Esophagus muscularis mucosa (tissue), 4 donors: ENCODE measurements at regions not wholly inside any gene's neighbourhood (a gene's known extent, or its start where the extent isn't known, plus 50 kb on each side); places are given as distances from the start of the nearest gene placed in this dataset.

Experiments
- EP300 ChIP-seq: sonication (generic); formaldehyde crosslinking; IDR thresholded peaks from one replicate; pipeline ENCODE4 v1.6.1; 2017; ENCODE audit warnings: antibody characterized with exemption
- POLR2A ChIP-seq: fragments of 450-650 bp; IDR thresholded peaks from one replicate; pipeline ENCODE4 v1.6.1; 2017; ENCODE audit warnings: antibody characterized with exemption, moderate library complexity, mild to moderate bottlenecking, low read depth
- POLR2AphosphoS5 ChIP-seq, 2 donors: sonication (generic); formaldehyde crosslinking; IDR thresholded peaks; one replicate each; pipeline ENCODE4 v1.6.1; 2017; ENCODE audit warnings: antibody characterized with exemption in 2 of 2
- TF ChIP-seq, protein P1 (sequence below), 3 experiments: fragments of 200-600 bp in 2 of 3; fragments of 450-650 bp in 1 of 3; sonication (generic) in 2 of 3; IDR thresholded peaks; one replicate each; pipeline ENCODE4 v1.5.1; 2017 to 2019; ENCODE audit warnings: antibody characterized with exemption in 3 of 3, mild to moderate bottlenecking in 2 of 3, moderate library complexity in 1 of 3

DNA sequence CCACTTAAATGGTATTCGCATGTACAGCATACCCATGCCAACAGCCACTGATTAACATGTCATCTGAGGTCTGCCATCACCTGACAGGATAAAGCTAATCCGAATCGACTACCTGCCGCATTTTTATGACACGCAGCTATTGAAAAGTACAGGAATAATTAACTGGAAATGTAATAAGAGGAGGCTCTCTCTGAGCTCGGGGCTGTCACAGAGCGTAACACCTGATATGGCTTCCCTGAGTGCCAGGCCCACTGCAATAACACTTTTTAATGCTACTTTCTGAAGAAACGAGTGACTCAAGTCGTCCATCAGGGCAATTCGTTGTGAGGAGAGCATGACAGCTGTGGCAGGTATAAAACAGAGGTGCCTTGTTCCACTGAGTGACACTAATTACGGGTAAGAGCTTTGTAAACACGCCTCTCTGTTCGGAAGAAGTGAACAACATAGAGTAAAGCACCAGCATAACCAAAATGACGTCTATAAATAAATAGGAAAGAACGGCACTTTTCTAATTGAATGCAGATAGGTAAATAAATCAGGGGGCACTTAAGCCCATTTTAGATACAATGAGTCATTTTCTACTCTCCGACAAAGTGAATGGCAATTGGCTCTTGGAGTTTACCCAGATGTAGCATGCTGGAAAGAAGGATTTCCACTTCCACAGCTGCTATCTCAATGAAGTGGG is 56.5 kb upstream of the CREB5 start:
- TF ChIP-seq EP300, result no peak
- TF ChIP-seq, protein P1, sequence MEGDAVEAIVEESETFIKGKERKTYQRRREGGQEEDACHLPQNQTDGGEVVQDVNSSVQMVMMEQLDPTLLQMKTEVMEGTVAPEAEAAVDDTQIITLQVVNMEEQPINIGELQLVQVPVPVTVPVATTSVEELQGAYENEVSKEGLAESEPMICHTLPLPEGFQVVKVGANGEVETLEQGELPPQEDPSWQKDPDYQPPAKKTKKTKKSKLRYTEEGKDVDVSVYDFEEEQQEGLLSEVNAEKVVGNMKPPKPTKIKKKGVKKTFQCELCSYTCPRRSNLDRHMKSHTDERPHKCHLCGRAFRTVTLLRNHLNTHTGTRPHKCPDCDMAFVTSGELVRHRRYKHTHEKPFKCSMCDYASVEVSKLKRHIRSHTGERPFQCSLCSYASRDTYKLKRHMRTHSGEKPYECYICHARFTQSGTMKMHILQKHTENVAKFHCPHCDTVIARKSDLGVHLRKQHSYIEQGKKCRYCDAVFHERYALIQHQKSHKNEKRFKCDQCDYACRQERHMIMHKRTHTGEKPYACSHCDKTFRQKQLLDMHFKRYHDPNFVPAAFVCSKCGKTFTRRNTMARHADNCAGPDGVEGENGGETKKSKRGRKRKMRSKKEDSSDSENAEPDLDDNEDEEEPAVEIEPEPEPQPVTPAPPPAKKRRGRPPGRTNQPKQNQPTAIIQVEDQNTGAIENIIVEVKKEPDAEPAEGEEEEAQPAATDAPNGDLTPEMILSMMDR (IDR thresholded peaks at IDR 0.05), result no peak
- TF ChIP-seq POLR2AphosphoS5 (IDR thresholded peaks at IDR 0.05), result no peak
- TF ChIP-seq POLR2A, result no peak
